ENCODE measurements at regions not wholly inside any gene's neighbourhood (a gene's known extent, or its start where the extent isn't known, plus 50 kb on each side); places are given as distances from the start of the nearest gene placed in this dataset.

- no peaks in the 10 kb centered on the region for H3K36me3 ChIP-seq (ENCODE audit: control insufficient read depth, insufficient read depth, low read length)
- no peaks in the 10 kb centered on the region; the same call in 1 of the 2 replicates for H3K9me3 ChIP-seq (ENCODE audit: control insufficient read depth, insufficient read depth, low read length)
- no peaks in the 10 kb centered on the region for H3K4me1 ChIP-seq (ENCODE audit: control insufficient read depth, insufficient read depth, low read length)
- H3K27ac ChIP-seq (ENCODE audit: low read length): no peak overlapping the region
- no peak for DNase-seq (ENCODE audit: low read depth, low spot score)
- no peaks in the 10 kb centered on the region for H3K27me3 ChIP-seq (ENCODE audit: control insufficient read depth, insufficient read depth, low read length)
- no CpG with 5 or more reads among the region's 1 CpG for WGBS (ENCODE audit: insufficient coverage, insufficient read length)
- no peak overlapping the region for H3K4me3 ChIP-seq (ENCODE audit: low read length)
These were observed 1015.2 kb downstream of the XPNPEP1 start for GRCh38 chr10:108908096-108908495.

GRCh38 chr10:108905821-108906220 is 1017.5 kb downstream of the XPNPEP1 start:
- H3K9me3 ChIP-seq (ENCODE audit: control insufficient read depth, insufficient read depth, low read length): peaks cover 1% of the 10 kb centered on the region; the same call in 1 of the 2 replicates
- no peak for DNase-seq (ENCODE audit: low read depth, low spot score)
- no peak overlapping the region for H3K27ac ChIP-seq (ENCODE audit: low read length)
- no CpG with 5 or more reads among the region's 4 CpGs for WGBS (ENCODE audit: insufficient coverage, insufficient read length)
- no peaks in the 10 kb centered on the region for H3K4me1 ChIP-seq (ENCODE audit: control insufficient read depth, insufficient read depth, low read length)
- H3K4me3 ChIP-seq (ENCODE audit: low read length): no peak overlapping the region
- no peaks in the 10 kb centered on the region for H3K36me3 ChIP-seq (ENCODE audit: control insufficient read depth, insufficient read depth, low read length)
- H3K27me3 ChIP-seq (ENCODE audit: control insufficient read depth, insufficient read depth, low read length): no peaks in the 10 kb centered on the region

DNA sequence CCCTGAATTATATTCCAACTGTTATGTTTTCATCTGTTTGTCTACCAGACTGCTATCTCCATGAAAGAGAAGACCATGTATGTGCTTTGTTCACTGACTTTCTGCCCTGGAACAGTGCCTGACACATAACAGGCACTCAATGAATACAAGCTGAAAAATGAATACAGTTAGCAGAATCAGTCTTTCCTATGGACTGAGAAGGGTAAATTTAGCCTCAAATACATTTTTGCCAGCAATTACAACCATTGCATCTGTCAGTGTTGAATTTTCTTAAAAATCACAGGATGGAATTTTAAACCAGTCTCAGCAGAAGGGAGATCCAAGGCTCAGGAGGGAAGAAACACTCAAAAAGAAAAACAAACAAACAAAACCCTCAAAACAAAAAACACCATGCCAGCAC is 1018.1 kb downstream of the XPNPEP1 start:
- Histone ChIP-seq H3K4me3 (ENCODE audit: low read length) (no peak overlapping the region), H3K27me3 (ENCODE audit: control insufficient read depth, insufficient read depth, low read length) (no peaks in the 10 kb centered on the region), H3K9me3 (ENCODE audit: control insufficient read depth, insufficient read depth, low read length) (peaks cover 1% of the 10 kb centered on the region; the same call in 1 of the 2 replicates), H3K36me3 (ENCODE audit: control insufficient read depth, insufficient read depth, low read length) (no peaks in the 10 kb centered on the region), H3K27ac (ENCODE audit: low read length) (no peak overlapping the region), H3K4me1 (ENCODE audit: control insufficient read depth, insufficient read depth, low read length) (no peaks in the 10 kb centered on the region)
- no peak for DNase-seq (ENCODE audit: low read depth, low spot score)

GRCh38 chr10:108904163-108904838 is 1019.0 kb downstream of the XPNPEP1 start:
- no peaks in the 10 kb centered on the region for H3K27me3 ChIP-seq (ENCODE audit: control insufficient read depth, insufficient read depth, low read length)
- no peaks in the 10 kb centered on the region for H3K36me3 ChIP-seq (ENCODE audit: control insufficient read depth, insufficient read depth, low read length)
- H3K27ac ChIP-seq (ENCODE audit: low read length): no peak overlapping the region
- no CpG with 5 or more reads among the region's 5 CpGs for WGBS (ENCODE audit: insufficient coverage, insufficient read length)
- DNase-seq (ENCODE audit: low read depth, low spot score): no peak
- H3K4me1 ChIP-seq (ENCODE audit: control insufficient read depth, insufficient read depth, low read length): no peaks in the 10 kb centered on the region
- no peak overlapping the region for H3K4me3 ChIP-seq (ENCODE audit: low read length)
- H3K9me3 ChIP-seq (ENCODE audit: control insufficient read depth, insufficient read depth, low read length): peaks cover 1% of the 10 kb centered on the region; the same call in 1 of the 2 replicates

DNA sequence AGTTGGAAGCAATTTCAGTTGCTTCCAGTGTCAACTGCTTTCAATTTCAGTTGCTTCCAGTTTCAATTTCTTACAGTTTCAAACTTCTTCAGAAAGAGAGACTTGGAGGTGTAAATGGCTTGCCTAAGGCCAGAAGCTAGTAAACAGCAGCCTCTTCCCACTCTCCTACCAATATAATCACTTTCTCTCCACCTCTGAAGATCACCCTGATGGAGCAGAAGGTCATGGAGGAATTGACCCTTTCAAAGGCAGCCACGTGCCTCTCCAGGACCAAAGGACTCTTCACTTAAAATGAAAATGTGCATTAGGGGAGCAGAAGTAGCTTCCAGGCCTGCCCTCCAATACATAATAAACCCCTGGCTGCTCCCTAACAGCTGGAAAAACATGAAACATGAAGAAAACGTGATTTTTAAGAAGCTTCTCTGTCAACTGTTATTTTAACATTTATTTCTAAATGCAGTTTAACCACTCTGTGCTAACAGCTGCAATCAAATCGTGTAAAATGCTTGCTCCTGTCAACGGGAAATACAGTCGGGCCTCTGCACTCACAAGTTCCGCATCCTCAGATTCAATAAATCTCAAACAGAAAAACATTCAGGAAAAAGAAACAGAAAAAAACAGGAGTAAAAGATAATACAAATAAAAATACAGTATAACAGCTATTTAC is 1020.6 kb downstream of the XPNPEP1 start:
- no peaks in the 10 kb centered on the region for H3K36me3 ChIP-seq (ENCODE audit: control insufficient read depth, insufficient read depth, low read length)
- H3K4me3 ChIP-seq (ENCODE audit: low read length): no peak overlapping the region
- no peak overlapping the region for H3K27ac ChIP-seq (ENCODE audit: low read length)
- DNase-seq (ENCODE audit: low read depth, low spot score): no peak
- H3K9me3 ChIP-seq (ENCODE audit: control insufficient read depth, insufficient read depth, low read length): peaks cover 3% of the 10 kb centered on the region
- no peaks in the 10 kb centered on the region for H3K4me1 ChIP-seq (ENCODE audit: control insufficient read depth, insufficient read depth, low read length)
- H3K27me3 ChIP-seq (ENCODE audit: control insufficient read depth, insufficient read depth, low read length): no peaks in the 10 kb centered on the region
- no CpG with 5 or more reads among the region's 6 CpGs for WGBS (ENCODE audit: insufficient coverage, insufficient read length)

DNA sequence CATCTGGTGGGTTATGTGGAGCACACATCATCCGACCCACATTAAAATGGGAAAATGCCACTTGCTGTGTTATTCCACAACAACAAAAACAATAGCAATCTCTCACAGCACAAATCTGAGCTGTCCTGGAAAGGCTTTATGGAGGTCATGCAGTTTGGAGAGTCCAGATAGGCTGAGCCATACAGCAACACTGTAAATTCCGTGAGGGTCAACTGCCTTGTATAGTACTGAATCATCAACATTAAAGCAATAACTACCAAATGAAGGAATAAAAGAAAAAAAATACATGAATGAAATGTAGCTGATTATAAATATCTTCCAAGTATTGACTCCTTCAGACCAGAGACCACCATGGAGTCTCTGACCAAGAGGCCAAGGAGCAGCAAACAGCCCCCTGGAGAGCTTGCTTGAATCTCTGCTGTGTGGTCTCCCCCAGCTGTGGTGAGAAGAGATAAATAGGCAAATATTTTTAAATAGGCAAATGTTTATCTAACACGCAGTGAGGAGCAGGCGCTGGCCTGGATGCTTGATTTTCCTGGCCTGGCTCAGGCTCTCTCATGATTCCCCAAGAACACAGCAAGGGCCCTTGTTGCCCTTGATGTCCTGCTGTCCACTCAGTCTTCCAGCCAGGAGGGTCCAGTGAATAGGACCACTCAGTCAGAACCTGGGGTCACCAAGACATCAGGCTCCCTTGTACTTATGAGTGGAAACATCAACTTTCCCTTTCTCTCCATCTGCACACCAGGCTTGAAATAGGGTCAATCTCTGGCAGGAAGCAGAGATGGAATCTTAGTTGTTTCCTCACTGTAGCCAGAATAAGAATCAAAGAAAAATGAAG is 1021.3 kb downstream of the XPNPEP1 start:
- Histone ChIP-seq H3K9me3 (ENCODE audit: control insufficient read depth, insufficient read depth, low read length) (peaks cover 3% of the 10 kb centered on the region), H3K4me3 (ENCODE audit: low read length) (no peak overlapping the region), H3K4me1 (ENCODE audit: control insufficient read depth, insufficient read depth, low read length) (no peaks in the 10 kb centered on the region), H3K27me3 (ENCODE audit: control insufficient read depth, insufficient read depth, low read length) (no peaks in the 10 kb centered on the region), H3K27ac (ENCODE audit: low read length) (no peak overlapping the region), H3K36me3 (ENCODE audit: control insufficient read depth, insufficient read depth, low read length) (no peaks in the 10 kb centered on the region)
- no peak for DNase-seq (ENCODE audit: low read depth, low spot score)
- no CpG with 5 or more reads among the region's 4 CpGs for WGBS (ENCODE audit: insufficient coverage, insufficient read length)

GRCh38 chr10:108899670-108900069 is 1023.6 kb downstream of the XPNPEP1 start:
- Histone ChIP-seq H3K9me3 (ENCODE audit: control insufficient read depth, insufficient read depth, low read length) (peaks cover 3% of the 10 kb centered on the region), H3K4me3 (ENCODE audit: low read length) (no peak overlapping the region), H3K27me3 (ENCODE audit: control insufficient read depth, insufficient read depth, low read length) (no peaks in the 10 kb centered on the region), H3K27ac (ENCODE audit: low read length) (no peak overlapping the region), H3K36me3 (ENCODE audit: control insufficient read depth, insufficient read depth, low read length) (no peaks in the 10 kb centered on the region), H3K4me1 (ENCODE audit: control insufficient read depth, insufficient read depth, low read length) (no peaks in the 10 kb centered on the region)
- no CpG with 5 or more reads among the region's 3 CpGs for WGBS (ENCODE audit: insufficient coverage, insufficient read length)
- no peak for DNase-seq (ENCODE audit: low read depth, low spot score)

DNA sequence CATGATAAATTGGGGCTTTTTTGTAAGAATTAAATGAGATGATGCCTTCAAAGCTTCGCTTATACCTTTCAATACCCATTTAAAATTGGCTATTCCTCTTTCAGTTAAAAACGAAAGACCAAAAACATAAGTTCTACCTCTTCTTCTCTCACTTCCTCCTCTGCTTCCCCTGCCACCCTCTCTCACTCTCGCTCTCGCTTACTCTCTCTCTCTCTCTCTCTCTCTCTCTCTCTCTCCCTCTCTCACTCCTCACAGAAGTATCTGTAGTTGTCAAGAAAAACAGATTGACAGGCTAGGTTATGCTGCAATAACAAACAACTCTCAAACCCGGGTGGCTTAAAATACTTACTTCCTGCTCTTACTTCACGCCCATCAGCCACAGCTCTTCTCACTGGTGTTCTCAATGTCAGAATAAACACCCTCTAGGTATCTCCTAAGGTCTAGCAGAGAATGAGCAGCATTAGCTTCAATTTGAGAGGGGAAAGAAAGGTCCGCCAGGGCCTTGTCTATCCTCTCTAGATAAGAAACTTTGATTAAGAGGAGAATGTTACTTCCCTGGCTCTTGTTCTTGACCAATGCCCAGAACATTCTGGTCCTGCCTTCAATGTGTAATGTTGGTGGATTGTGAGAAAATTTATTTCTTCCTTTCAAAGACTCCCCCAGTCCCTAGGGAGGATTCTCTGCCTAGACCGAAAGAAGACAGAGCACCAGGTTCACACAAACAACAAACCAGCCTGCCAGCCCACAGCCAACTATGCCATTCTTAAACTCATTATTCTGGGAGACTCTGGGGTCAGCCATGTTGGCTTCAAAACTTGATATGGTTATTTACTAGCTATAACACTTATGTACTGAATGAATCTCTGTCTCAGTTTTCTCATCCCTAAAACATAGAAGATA is 1028.7 kb downstream of the XPNPEP1 start:
- no CpG with 5 or more reads among the region's 8 CpGs for WGBS (ENCODE audit: insufficient coverage, insufficient read length)
- H3K4me1 ChIP-seq (ENCODE audit: control insufficient read depth, insufficient read depth, low read length): no peaks in the 10 kb centered on the region

DNA sequence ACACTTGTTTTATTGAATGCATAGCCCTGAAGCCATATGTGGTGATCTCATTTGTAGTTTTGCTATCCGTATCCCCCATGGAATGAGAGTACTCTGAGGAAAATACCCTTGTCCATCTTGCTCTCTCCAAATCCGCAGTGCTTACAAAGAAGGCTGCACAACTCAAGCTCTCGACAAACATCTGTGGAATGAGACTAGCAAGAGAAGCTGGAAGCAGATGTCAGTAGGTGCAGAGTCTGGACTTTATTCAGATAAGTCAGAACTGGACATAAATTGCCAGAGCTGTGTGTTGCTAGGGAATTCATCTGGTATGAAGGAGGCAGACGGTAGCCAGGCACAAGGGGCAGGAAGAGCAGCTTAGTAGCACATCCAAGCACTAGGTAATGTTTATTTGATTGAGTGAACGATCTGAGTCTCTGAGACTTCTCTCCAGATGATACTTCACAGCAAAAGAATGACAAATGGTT is 1046.2 kb downstream of the XPNPEP1 start:
- no CpG with 5 or more reads among the region's 5 CpGs for WGBS (ENCODE audit: insufficient coverage, insufficient read length)
- no peak overlapping the region for H3K4me3 ChIP-seq (ENCODE audit: low read length)
- no peaks in the 10 kb centered on the region for H3K27me3 ChIP-seq (ENCODE audit: control insufficient read depth, insufficient read depth, low read length)
- no peak overlapping the region for H3K27ac ChIP-seq (ENCODE audit: low read length)
- no peaks in the 10 kb centered on the region for H3K36me3 ChIP-seq (ENCODE audit: control insufficient read depth, insufficient read depth, low read length)
- peaks cover 1% of the 10 kb centered on the region; the same call in 1 of the 2 replicates for H3K9me3 ChIP-seq (ENCODE audit: control insufficient read depth, insufficient read depth, low read length)
- DNase-seq (ENCODE audit: low read depth, low spot score): no peak
- H3K4me1 ChIP-seq (ENCODE audit: control insufficient read depth, insufficient read depth, low read length): no peaks in the 10 kb centered on the region

More for the DNA sequence above, 1028.7 kb downstream of the XPNPEP1 start:
- Histone ChIP-seq H3K9me3 (ENCODE audit: control insufficient read depth, insufficient read depth, low read length) (peaks cover 1% of the 10 kb centered on the region), H3K27ac (ENCODE audit: low read length) (no peak overlapping the region), H3K27me3 (ENCODE audit: control insufficient read depth, insufficient read depth, low read length) (no peaks in the 10 kb centered on the region), H3K4me3 (ENCODE audit: low read length) (no peak overlapping the region), H3K36me3 (ENCODE audit: control insufficient read depth, insufficient read depth, low read length) (no peaks in the 10 kb centered on the region)
- DNase-seq (ENCODE audit: low read depth, low spot score): no peak
